ENCODE measurements at regions not wholly inside any gene's neighbourhood (a gene's known extent, or its start where the extent isn't known, plus 50 kb on each side); places are given as distances from the start of the nearest gene placed in this dataset.
A peak's percentile ranks its signal among the peaks of the same experiment; 100 is the strongest.

GRCh38 chr9:107647141-107647540 is 157.6 kb upstream of the KLF4 start:
- Histone ChIP-seq H3K27ac (no peak overlapping the region), H3K9me3 (no peaks in the 10 kb centered on the region), H3K4me3 (no peak overlapping the region), H3K27me3 (no peaks in the 10 kb centered on the region), H3K4me1 (peaks cover 0 to 11% (median 5%) of the 10 kb centered on the region in 4 donors), H3K36me3 (no peaks in the 10 kb centered on the region)
- TF ChIP-seq EP300 (IDR thresholded peaks at IDR 0.05; ENCODE audit: low read depth) = no peak
- TF ChIP-seq CTCF (IDR thresholded peaks at IDR 0.05) = no peak
- TF ChIP-seq POLR2A (IDR thresholded peaks at IDR 0.05) = no peak
- TF ChIP-seq POLR2AphosphoS5 (IDR thresholded peaks at IDR 0.05) = no peak
- in situ Hi-C loops (cut with MboI; ENCODE audit: low pct_ligation_motif_present in 1 of 4, low pct_unique_long_range_greater_than_20kb in 1 of 4, low sequenced_read_pairs in 3 of 4) = no loop called here
- intact Hi-C loops (cut with DNase I; ENCODE audit: low total_unique reads) = no loop called here
- 84% methylated on average over 1 of the region's 1 CpG; no CpG with 5 or more reads in 1 of the 2 donors for WGBS, 2 donors (ENCODE audit: low coverage in 1 of 2)
- DNase-seq = no peak

- Histone ChIP-seq H3K36me3 (no peaks in the 10 kb centered on the region), H3K27ac (peak overlapping the region in 1 of 4 donors; percentile 15), H3K9me3 (no peaks in the 10 kb centered on the region), H3K27me3 (no peaks in the 10 kb centered on the region), H3K4me3 (no peak overlapping the region), H3K4me1 (peaks cover 0 to 11% (median 5%) of the 10 kb centered on the region in 4 donors)
- intact Hi-C loops (cut with DNase I; ENCODE audit: low total_unique reads) (no loop called here), in situ Hi-C loops (cut with MboI; ENCODE audit: low pct_ligation_motif_present in 1 of 4, low pct_unique_long_range_greater_than_20kb in 1 of 4, low sequenced_read_pairs in 3 of 4) (no loop called here)
- no peak for TF ChIP-seq CTCF (IDR thresholded peaks at IDR 0.05)
- TF ChIP-seq EP300 (IDR thresholded peaks at IDR 0.05; ENCODE audit: low read depth) = no peak
- TF ChIP-seq POLR2AphosphoS5 (IDR thresholded peaks at IDR 0.05) = no peak
- peak; percentile 2 for TF ChIP-seq POLR2A (IDR thresholded peaks at IDR 0.05)
- no peak for DNase-seq
- 82 to 100% methylated on average over 1 of the region's 1 CpG for WGBS, 2 donors (ENCODE audit: low coverage in 1 of 2)
Observed at GRCh38 chr9:107645464-107645833, 155.9 kb upstream of the KLF4 start.

- 38 to 50% methylated on average over 1 to 4 of the region's 4 CpGs for WGBS, 2 donors (ENCODE audit: low coverage in 1 of 2)
- intact Hi-C loops (cut with DNase I; ENCODE audit: low total_unique reads) (no loop called here), in situ Hi-C loops (cut with MboI; ENCODE audit: low pct_ligation_motif_present in 1 of 4, low pct_unique_long_range_greater_than_20kb in 1 of 4, low sequenced_read_pairs in 3 of 4) (no loop called here)
- no peak for TF ChIP-seq CTCF (IDR thresholded peaks at IDR 0.05)
- peak; percentile 13 for TF ChIP-seq POLR2A (IDR thresholded peaks at IDR 0.05)
- TF ChIP-seq EP300 (IDR thresholded peaks at IDR 0.05; ENCODE audit: low read depth) = no peak
- H3K4me1 ChIP-seq = peaks cover 0 to 11% (median 5%) of the 10 kb centered on the region in 4 donors
- H3K9me3 ChIP-seq = no peaks in the 10 kb centered on the region
- no peak overlapping the region for H3K4me3 ChIP-seq
- peak overlapping the region in 1 of 4 donors; percentile 15 for H3K27ac ChIP-seq
- H3K36me3 ChIP-seq = no peaks in the 10 kb centered on the region
- no peaks in the 10 kb centered on the region for H3K27me3 ChIP-seq
- peak; percentile 28 for DNase-seq
Observed at GRCh38 chr9:107644733-107645463, 155.3 kb upstream of the KLF4 start.

- H3K27me3 ChIP-seq = no peaks in the 10 kb centered on the region
- H3K27ac ChIP-seq = peak overlapping the region; percentile 84 to 97 (median 92)
- no peak overlapping the region for H3K4me3 ChIP-seq
- H3K9me3 ChIP-seq = no peaks in the 10 kb centered on the region
- H3K36me3 ChIP-seq = no peaks in the 10 kb centered on the region
- TF ChIP-seq CTCF (IDR thresholded peaks at IDR 0.05) = no peak
- no peak for TF ChIP-seq POLR2AphosphoS5 (IDR thresholded peaks at IDR 0.05)
- no peak for TF ChIP-seq POLR2A (IDR thresholded peaks at IDR 0.05)
- no peak for TF ChIP-seq EP300 (IDR thresholded peaks at IDR 0.05; ENCODE audit: low read depth)
- intact Hi-C loops (cut with DNase I; ENCODE audit: low total_unique reads) (loop anchor here (2.0 to 5.0 kb wide), 2 partner anchors 111 to 1748 kb away; no protein-coding TSS in a partner anchor), in situ Hi-C loops (cut with MboI; ENCODE audit: low pct_ligation_motif_present in 1 of 4, low pct_unique_long_range_greater_than_20kb in 1 of 4, low sequenced_read_pairs in 3 of 4) (no loop called here)
- H3K4me1 ChIP-seq = peaks cover 11 to 23% (median 17%) of the 10 kb centered on the region in 4 donors
- DNase-seq = no peak
- 90 to 91% methylated on average over 4 of the region's 4 CpGs for WGBS, 2 donors (ENCODE audit: low coverage in 1 of 2)
Observed at GRCh38 chr9:107639426-107639825, 149.9 kb upstream of the KLF4 start.

Data from transverse colon (tissue), 4 donors.